ENCODE measurements at regions not wholly inside any gene's neighbourhood (a gene's known extent, or its start where the extent isn't known, plus 50 kb on each side); places are given as distances from the start of the nearest gene placed in this dataset.
"Not testable (repeated sequence)": the region's sequence is repeated elsewhere in the genome, so short reads cannot be mapped to it uniquely, and the experiment has no call there.

GRCh38 chr3:124636101-124636862, 94.0 kb upstream of the UMPS start:
- DNase-seq (ENCODE audit: low read depth): no peak

DNA sequence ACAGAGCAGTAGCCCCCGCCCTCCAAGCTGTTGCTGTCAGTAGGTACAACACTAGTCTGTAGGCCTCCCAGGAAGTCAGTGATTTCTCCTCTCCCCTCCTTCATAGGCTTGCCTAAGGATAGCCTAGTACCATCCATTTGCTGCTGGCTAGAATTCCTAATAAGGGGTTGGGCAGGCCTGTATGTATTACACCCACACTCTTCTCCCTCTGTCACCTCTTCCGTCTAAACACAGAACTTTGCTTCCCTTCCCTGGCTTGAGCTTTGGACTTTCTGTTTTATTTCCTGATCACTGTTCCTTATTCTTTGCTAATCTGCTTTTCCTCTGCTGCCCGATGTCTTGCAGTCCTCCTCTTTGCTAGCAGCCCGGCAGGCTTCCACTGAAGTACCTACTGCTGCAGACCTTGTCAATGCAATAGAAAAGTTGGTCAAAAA, 93.4 kb upstream of the UMPS start:
- no peak for DNase-seq (ENCODE audit: low read depth)

- no peak for DNase-seq (ENCODE audit: low read depth)
These were observed 90.6 kb upstream of the UMPS start for GRCh38 chr3:124639406-124640237.

DNA sequence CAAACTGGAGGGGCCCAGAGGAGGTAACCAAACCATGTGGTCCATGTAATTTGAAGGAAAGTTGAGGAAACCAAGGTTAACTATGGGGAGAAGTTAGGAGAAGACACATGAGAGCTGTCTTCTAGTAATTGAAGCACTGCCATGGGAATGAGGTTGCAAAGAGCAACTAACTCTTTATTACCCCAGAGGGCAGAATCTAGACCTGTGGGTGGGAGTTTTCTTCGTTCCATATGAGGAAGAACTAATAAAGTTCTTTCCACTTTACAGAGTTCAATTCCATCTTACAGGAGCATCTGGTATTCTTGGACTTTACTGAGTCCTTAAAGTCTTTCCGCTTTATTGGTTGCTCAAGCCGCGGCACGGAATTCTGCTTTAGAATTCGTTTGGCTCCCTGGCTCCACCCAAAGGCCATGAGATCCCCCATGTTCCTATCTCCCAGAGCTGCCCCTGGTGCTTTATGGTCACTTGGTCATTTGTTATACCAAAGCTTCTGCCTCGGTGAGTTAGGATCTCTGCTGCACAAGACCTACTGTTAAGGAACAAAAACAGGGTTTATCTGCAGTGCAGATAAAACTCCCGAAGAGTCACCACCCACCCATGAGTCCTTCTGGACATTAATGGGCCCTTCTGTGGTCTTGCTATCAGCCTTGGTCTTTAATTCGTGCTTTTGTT, 89.5 kb upstream of the UMPS start:
- no peak for DNase-seq (ENCODE audit: low read depth)

- no peak for DNase-seq (ENCODE audit: low read depth)
These were observed 86.8 kb upstream of the UMPS start for GRCh38 chr3:124643453-124643852.

- DNase-seq (ENCODE audit: low read depth): not testable (repeated sequence)
These were observed 84.1 kb upstream of the UMPS start for GRCh38 chr3:124646186-124646585.

- no peak for DNase-seq (ENCODE audit: low read depth)
These were observed 81.7 kb upstream of the UMPS start for GRCh38 chr3:124648551-124648950.

DNA sequence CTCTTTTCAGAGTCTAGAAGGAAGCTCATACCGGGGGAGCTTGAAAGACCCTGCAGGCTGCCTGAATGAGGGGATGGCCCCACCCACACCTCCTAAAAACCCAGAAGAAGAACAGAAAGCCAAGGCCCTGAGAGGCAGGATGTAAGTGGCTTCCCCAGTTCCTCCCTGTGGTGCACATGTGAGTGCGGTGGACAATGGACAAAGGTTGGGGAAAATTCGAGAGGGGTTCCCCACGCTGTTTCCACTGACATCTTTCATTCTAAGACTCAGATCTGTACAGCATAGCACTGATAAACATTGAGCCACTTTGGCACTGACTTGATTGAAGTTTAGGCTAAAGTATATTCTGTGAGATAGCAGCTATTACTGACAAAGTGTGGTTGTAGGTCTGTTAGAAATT, 79.5 kb upstream of the UMPS start:
- no peak for DNase-seq (ENCODE audit: low read depth)

GRCh38 chr3:124651416-124651815, 78.8 kb upstream of the UMPS start:
- DNase-seq (ENCODE audit: low read depth): not testable (repeated sequence)

DNA sequence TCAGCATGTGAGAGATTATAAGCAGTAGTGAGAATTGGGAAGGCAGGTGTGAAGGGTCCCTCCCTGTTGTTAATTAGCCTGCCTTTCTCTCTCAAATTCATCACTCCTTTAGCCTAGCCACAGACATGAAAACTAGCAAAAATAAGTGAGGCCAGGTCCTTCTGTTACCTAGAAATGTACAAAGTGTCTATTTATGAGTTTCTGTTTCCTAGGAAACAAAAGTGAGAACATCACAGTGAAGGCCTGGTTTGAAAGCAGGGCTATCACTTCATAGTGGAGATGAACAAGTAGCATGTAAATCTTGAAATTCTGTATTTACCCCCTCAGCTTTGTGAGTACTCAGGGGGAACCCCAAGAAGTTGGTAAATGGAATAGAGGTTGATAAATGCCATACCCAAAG, 78.2 kb upstream of the UMPS start:
- DNase-seq (ENCODE audit: low read depth): no peak

DNA sequence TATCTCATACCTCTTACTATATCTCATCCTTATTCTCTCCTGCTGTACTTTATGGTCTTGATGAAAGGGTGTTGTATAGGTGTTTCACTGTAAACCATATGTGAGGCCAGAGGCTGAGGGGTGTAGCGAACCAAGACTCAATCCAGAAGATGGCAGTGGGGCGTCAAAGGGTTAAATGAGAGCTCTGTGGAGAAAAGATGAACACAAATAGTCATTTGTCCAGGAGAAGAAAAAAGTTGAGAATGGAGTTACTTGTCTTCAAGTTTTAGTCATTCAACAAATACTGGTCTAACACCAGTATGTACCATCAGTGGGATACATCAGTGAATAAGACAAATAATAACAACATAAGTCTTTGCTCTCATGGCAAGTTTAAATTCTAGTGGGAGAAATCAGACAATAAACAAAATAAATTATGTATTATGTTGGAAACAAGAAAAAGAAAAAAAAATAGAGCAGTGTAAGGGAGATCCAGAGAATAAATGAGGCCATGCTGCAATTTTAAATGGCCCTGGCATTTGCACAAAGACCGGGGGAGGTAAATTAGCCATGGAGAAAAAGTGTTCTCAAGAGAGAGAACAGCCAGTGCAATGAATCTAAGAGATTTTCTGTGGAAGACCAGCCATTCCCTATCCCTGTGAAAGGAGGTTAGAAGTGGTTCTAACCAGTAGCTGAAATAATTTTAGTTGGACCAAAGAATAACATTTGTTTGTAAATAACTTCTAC, 77.0 kb upstream of the UMPS start:
- no peak for DNase-seq (ENCODE audit: low read depth)

- DNase-seq (ENCODE audit: low read depth): no peak
These were observed 76.3 kb upstream of the UMPS start for GRCh38 chr3:124653797-124654469.

DNA sequence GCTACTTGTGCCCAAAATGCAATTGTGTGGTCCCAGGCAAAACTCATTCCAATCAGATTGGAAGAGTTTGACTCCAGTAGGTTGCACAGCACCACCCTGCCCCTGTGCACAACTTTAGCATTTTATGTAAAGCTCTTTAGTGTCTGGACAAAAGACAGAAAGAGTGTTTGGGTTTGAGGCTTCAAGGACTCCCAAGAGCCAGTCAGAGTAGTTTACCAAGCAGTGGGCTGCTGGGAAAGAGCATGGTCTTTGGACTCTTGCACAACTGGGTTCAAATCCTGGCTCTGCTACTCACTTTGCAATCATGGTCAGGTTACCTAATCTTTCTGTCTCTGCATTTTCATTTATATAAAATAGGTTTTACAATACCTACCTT, 75.8 kb upstream of the UMPS start:
- DNase-seq (ENCODE audit: low read depth): no peak

DNA sequence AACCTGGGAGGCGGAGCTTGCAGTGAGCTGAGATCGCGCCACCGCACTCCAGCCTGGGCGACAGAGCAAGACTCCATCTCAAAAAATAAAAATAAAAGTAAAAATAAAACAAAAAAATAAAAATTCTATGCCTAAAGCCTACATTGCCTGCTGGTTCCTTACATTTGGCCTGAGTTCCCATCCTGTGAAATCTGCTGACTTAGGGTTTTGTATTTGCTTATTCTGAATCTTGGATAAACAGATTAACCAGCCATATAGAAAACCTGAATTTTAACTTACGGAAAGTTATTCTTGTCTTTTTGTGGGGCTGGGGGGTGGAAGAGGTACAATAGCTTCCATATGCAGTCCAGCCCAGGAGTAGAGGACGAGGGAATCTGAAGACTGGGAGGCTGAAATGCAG, 73.7 kb upstream of the UMPS start:
- no peak for DNase-seq (ENCODE audit: low read depth)

DNA sequence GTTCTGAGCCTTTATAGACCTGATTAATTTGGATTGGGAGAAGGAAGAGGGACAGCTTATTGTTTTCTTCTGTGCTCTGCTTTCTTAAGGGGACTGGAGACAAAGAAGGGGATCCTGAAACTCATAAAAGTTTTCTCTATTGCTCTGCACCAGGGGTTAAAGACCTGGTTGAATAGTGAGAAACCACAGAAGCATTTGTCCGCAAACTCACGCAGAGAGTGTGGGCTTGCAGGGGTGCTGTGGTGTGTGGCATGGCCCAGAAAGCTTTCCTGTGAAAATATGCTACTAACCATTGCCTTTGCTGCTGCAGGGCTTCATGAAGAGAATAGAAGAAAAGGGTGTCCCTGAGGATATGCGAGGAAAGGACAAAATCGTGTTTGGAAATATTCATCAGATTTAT, 73.1 kb upstream of the UMPS start:
- no peak for DNase-seq (ENCODE audit: low read depth)

DNA sequence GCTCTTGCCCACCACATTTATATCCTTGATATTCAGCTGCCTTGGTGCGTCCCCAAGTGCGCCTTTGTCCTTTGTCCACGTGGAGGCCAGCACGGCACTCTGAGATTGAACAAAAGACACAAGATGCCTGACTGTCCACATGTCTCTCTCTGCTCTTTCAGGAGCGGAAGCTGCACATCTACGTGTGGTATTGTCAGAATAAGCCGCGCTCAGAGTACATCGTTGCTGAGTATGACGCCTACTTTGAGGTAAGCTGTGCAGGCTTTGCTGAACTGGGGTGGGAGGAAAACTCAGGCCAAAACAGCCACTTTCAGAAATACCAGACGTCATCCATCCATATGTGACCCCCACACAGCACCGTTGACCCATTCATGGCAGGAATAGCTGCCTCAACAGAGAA, 72.0 kb upstream of the UMPS start:
- no peak for DNase-seq (ENCODE audit: low read depth)

- no peak for DNase-seq (ENCODE audit: low read depth)
These were observed 71.1 kb upstream of the UMPS start for GRCh38 chr3:124659175-124659574.

DNA sequence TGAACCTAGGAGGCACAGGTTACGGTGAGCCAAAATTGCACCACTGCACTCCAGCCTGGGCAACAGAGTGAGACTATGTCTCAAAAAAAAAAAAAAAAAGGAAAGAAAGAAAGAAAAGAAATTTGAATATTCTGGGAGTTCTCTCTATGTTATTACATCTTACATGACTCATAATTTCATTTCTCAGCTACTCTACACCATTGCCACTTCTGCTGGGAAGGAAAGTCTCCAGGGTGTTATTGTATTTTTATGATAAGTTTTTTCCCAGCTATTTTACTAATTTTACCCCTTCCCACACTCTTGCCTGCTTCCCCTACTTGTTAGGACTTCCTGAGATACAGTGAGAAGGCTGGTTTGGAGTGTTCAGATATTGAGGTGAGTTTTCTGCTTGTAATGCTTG, 69.7 kb upstream of the UMPS start:
- no peak for DNase-seq (ENCODE audit: low read depth)

DNA sequence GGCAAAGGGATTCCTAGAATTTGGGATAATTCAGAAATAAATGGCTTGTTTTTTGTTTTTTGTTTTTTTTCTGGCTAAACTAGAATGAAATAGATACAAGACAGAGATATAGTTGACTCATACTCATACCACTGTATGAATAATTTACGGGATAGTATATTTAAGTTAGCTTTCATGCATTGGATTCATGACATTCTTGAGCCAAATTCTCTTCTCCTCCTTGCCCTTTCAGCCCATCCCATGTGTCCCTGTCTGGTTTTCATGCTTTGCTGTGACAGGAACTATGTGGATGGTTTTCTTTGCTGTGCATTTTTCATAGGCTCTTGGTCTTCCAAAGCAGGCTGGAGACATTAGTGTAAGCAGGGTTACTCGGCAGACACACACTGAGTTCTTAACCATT, 66.6 kb upstream of the UMPS start:
- no peak for DNase-seq (ENCODE audit: low read depth)

- no peak for DNase-seq (ENCODE audit: low read depth)
These were observed 65.4 kb upstream of the UMPS start for GRCh38 chr3:124664804-124665203.

- no peak for DNase-seq (ENCODE audit: low read depth)
These were observed 64.2 kb upstream of the UMPS start for GRCh38 chr3:124666067-124666466.

GRCh38 chr3:124669470-124669869, 60.8 kb upstream of the UMPS start:
- no peak for DNase-seq (ENCODE audit: low read depth)

Data from activated T-helper 1 cell treated with Interleukin-2 at 50 U/mL for 16 hours (primary cell).